Neural progenitor cell (in vitro differentiated cells): ENCODE measurements at regions not wholly inside any gene's neighbourhood (a gene's known extent, or its start where the extent isn't known, plus 50 kb on each side); places are given as distances from the start of the nearest gene placed in this dataset.

ENCODE experiments used
- DNase-seq: peaks from one replicate; pipeline ENCODE4 v3.0.0-alpha.2; 2016; ENCODE audit warnings: low spot score
- H2AFZ ChIP-seq: fragments of 200-600 bp; sonication (generic); replicated peaks from 2 replicates; pipeline ENCODE4 v1.6.1; 2016; ENCODE audit warnings: antibody characterized with exemption
- H3F3A ChIP-seq: fragments of 200-600 bp; sonication (generic); 2 replicates; pipeline ENCODE4 v1.6.1; 2016; ENCODE audit warnings: antibody characterized with exemption, low read depth
- H3K27ac ChIP-seq: fragments of 200-600 bp; sonication (generic); 2 replicates; pipeline ENCODE4 v1.5.1; 2016; ENCODE audit warnings: mild to moderate bottlenecking
- H3K27me3 ChIP-seq: fragments of 200-600 bp; sonication (generic); 2 replicates; pipeline ENCODE4 v1.6.1; 2016; ENCODE audit warnings: mild to moderate bottlenecking, moderate library complexity
- H3K36me3 ChIP-seq: fragments of 200-600 bp; sonication (generic); 2 replicates; pipeline ENCODE4 v1.5.1; 2016
- H3K4me1 ChIP-seq: fragments of 200-600 bp; sonication (generic); 2 replicates; pipeline ENCODE4 v1.6.1; 2016; ENCODE audit warnings: mixed run types
- H3K4me2 ChIP-seq: fragments of 200-600 bp; sonication (generic); 2 replicates; pipeline ENCODE4 v1.6.1; 2016
- H3K4me3 ChIP-seq: fragments of 200-600 bp; sonication (generic); 2 replicates; pipeline ENCODE4 v1.5.1; 2016
- H3K79me2 ChIP-seq: fragments of 200-600 bp; sonication (generic); 2 replicates; pipeline ENCODE4 v1.6.1; 2016; ENCODE audit warnings: low read depth
- H3K9ac ChIP-seq: fragments of 200-600 bp; sonication (generic); 2 replicates; pipeline ENCODE4 v1.6.1; 2016
- H3K9me3 ChIP-seq: fragments of 200-600 bp; sonication (generic); 2 replicates; pipeline ENCODE4 v1.5.1; 2016; ENCODE audit warnings: low read depth
- H4K20me1 ChIP-seq: fragments of 200-600 bp; sonication (generic); 2 replicates; pipeline ENCODE4 v1.6.1; 2016; ENCODE audit warnings: low read depth
- H3K27ac Mint-ChIP-seq: 3 replicates; pipeline ENCODE4 v1.8.0; 2021; ENCODE audit warnings: mixed read lengths
- H3K27me3 Mint-ChIP-seq: 2 replicates; pipeline ENCODE4 v1.8.0; 2022; ENCODE audit warnings: low read depth, mild to moderate bottlenecking, inconsistent platforms, moderate library complexity, mixed read lengths; ENCODE audit not compliant: insufficient read depth
- H3K36me3 Mint-ChIP-seq: 3 replicates; pipeline ENCODE4 v1.8.0; 2021; ENCODE audit warnings: mixed read lengths
- H3K4me1 Mint-ChIP-seq: 3 replicates; pipeline ENCODE4 v1.8.0; 2021; ENCODE audit warnings: mixed read lengths
- H3K4me3 Mint-ChIP-seq: 3 replicates; pipeline ENCODE4 v1.8.0; 2021; ENCODE audit warnings: mild to moderate bottlenecking, moderate library complexity, mixed read lengths
- H3K9me3 Mint-ChIP-seq: 3 replicates; pipeline ENCODE4 v1.8.0; 2020; ENCODE audit warnings: mixed read lengths
- EZH2 ChIP-seq: fragments of 200-600 bp; sonication (generic); IDR thresholded peaks from 2 replicates; pipeline ENCODE4 v1.6.1; 2017; ENCODE audit warnings: antibody characterized with exemption, mild to moderate bottlenecking, moderate library complexity
- EZH2phosphoT487 ChIP-seq: fragments of 200-600 bp; sonication (generic); IDR thresholded peaks from 2 replicates; pipeline ENCODE4 v1.6.1; 2017; ENCODE audit warnings: antibody characterized with exemption
- TF ChIP-seq, protein P1 (sequence below): fragments of 200-600 bp; sonication (generic); IDR thresholded peaks from 2 replicates; pipeline ENCODE4 v1.5.1; 2017; ENCODE audit warnings: antibody characterized with exemption, mild to moderate bottlenecking

DNA sequence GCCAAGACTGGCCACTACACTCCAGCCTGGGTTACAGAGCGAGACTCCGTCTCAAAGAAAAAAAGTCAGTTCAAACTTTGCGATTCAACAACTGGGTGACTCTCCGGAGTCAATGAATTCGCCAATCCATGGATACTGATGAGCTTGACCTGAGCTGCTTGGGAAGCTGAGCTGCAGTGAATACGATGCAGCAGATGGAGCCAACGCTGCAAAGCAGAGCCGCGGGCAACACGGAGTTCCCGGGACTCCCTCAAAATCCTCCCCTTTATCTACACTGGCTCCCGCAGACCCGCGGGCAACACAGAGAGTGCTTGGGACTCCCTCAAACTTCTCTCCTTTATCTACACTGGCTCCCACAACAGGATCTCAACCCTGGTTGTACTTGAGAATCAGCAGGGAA is 62.6 kb upstream of the SALL4 start:
- peaks cover 11% of the 10 kb centered on the region for H3K4me1 ChIP-seq
- DNase-seq, result no peak
- no peaks in the 10 kb centered on the region for H4K20me1 ChIP-seq
- no peak overlapping the region for H3K9ac ChIP-seq
- H3K9me3 ChIP-seq, result no peaks in the 10 kb centered on the region
- Mint-ChIP-seq H3K27ac (no peak overlapping the region), H3K4me3 (no peak overlapping the region), H3K9me3 (peaks cover 3% of the 10 kb centered on the region), H3K4me1 (peaks cover 3% of the 10 kb centered on the region), H3K27me3 (peaks cover 3% of the 10 kb centered on the region), H3K36me3 (no peaks in the 10 kb centered on the region)
- no peak overlapping the region for H2AFZ ChIP-seq
- TF ChIP-seq EZH2 (no peak), EZH2phosphoT487 (no peak)
- TF ChIP-seq, protein P1, sequence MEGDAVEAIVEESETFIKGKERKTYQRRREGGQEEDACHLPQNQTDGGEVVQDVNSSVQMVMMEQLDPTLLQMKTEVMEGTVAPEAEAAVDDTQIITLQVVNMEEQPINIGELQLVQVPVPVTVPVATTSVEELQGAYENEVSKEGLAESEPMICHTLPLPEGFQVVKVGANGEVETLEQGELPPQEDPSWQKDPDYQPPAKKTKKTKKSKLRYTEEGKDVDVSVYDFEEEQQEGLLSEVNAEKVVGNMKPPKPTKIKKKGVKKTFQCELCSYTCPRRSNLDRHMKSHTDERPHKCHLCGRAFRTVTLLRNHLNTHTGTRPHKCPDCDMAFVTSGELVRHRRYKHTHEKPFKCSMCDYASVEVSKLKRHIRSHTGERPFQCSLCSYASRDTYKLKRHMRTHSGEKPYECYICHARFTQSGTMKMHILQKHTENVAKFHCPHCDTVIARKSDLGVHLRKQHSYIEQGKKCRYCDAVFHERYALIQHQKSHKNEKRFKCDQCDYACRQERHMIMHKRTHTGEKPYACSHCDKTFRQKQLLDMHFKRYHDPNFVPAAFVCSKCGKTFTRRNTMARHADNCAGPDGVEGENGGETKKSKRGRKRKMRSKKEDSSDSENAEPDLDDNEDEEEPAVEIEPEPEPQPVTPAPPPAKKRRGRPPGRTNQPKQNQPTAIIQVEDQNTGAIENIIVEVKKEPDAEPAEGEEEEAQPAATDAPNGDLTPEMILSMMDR, result no peak
- H3F3A ChIP-seq, result no peaks in the 10 kb centered on the region
- H3K4me2 ChIP-seq, result no peak overlapping the region
- no peaks in the 10 kb centered on the region for H3K79me2 ChIP-seq
- no peaks in the 10 kb centered on the region for H3K27me3 ChIP-seq
- no peaks in the 10 kb centered on the region for H3K36me3 ChIP-seq
- no peak overlapping the region for H3K27ac ChIP-seq
- no peak overlapping the region for H3K4me3 ChIP-seq

DNA sequence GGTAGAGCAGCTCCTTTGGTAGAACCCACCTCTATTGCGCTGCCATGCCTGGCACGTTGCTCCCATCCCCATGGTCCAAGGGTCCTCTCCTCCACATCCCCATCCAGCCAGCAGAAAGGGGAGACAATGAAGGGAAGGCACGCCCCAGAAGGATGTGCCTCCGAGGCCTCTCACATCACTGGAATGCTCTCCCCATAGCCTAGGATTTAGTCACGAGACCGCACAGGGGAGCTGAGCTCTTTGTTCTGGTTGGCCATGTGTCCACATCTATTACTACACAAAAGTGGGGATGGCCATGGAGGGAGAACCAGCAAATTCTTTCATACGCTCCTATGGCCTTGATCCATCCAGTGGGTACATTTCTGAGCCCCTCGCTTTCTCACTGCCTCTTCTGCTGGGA is 60.5 kb upstream of the SALL4 start:
- H3K4me2 ChIP-seq, result no peak overlapping the region
- no peaks in the 10 kb centered on the region for H3K9me3 ChIP-seq
- no peaks in the 10 kb centered on the region for H3K79me2 ChIP-seq
- no peaks in the 10 kb centered on the region for H3K36me3 Mint-ChIP-seq
- no peaks in the 10 kb centered on the region for H4K20me1 ChIP-seq
- DNase-seq, result no peak
- no peak overlapping the region for H3K27ac ChIP-seq
- peaks cover 11% of the 10 kb centered on the region for H3K4me1 ChIP-seq
- no peak overlapping the region for H3K27ac Mint-ChIP-seq
- no peaks in the 10 kb centered on the region for H3F3A ChIP-seq
- no peaks in the 10 kb centered on the region for H3K36me3 ChIP-seq
- peak overlapping the region; percentile 78 for H2AFZ ChIP-seq
- H3K4me1 Mint-ChIP-seq, result peaks cover 3% of the 10 kb centered on the region
- H3K9ac ChIP-seq, result no peak overlapping the region
- no peak overlapping the region for H3K4me3 ChIP-seq
- peaks cover 3% of the 10 kb centered on the region for H3K27me3 Mint-ChIP-seq
- H3K9me3 Mint-ChIP-seq, result peaks cover 3% of the 10 kb centered on the region
- H3K4me3 Mint-ChIP-seq, result no peak overlapping the region
- H3K27me3 ChIP-seq, result no peaks in the 10 kb centered on the region
- no peak for TF ChIP-seq EZH2
- TF ChIP-seq EZH2phosphoT487, result no peak
- TF ChIP-seq, protein P1, result no peak

DNA sequence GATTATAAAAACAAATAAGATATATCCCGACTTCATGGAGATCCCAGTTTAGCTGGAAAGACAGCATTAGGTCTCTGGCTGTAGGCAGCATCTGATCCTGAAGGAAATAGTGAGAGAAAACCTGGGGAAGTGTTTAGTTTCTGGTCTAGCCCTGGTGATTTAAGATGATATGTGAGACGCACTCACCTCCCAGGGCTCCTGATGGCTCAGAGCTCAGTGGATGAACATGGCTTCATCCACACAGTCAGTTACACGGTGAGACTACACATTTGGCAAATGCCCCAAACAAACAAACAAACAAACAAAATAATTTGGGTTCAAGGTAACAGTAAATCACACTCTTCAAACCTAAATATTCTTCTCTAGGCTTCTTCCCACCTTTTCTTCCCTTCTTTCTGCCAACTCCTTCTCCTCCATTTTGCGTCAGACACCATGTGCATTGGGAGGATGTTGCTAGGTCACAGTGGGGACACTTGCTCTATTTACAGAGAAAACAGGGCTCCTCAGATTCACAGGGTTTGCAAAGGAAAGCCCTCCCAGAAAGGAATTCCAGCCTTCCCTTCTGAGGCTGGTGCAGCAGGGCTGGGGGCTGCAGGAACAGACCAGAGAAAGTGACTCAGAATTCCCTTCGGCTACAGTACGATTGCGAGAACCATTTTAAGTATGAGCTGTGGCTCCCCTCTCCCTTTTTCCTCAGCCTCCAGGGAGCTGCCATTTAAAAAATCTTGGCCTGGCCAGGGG is 59.6 kb upstream of the SALL4 start:
- Histone ChIP-seq H3K4me2 (no peak overlapping the region), H3K9me3 (no peaks in the 10 kb centered on the region), H3K4me3 (no peak overlapping the region), H4K20me1 (no peaks in the 10 kb centered on the region), H3K9ac (no peak overlapping the region), H3K36me3 (no peaks in the 10 kb centered on the region), H3K27me3 (no peaks in the 10 kb centered on the region), H3F3A (no peaks in the 10 kb centered on the region), H3K27ac (no peak overlapping the region), H2AFZ (peak overlapping the region; percentile 78), H3K4me1 (peaks cover 11% of the 10 kb centered on the region), H3K79me2 (no peaks in the 10 kb centered on the region)
- Mint-ChIP-seq H3K27ac (no peak overlapping the region), H3K9me3 (peaks cover 3% of the 10 kb centered on the region), H3K4me1 (peaks cover 3% of the 10 kb centered on the region), H3K4me3 (no peak overlapping the region), H3K27me3 (peaks cover 3% of the 10 kb centered on the region), H3K36me3 (no peaks in the 10 kb centered on the region)
- DNase-seq, result peak; percentile 16
- TF ChIP-seq EZH2phosphoT487 (no peak), EZH2 (no peak)
- TF ChIP-seq, protein P1, result no peak
